SK-N-SH treated with all-trans-retinoic acid at 6 μM for 48 hours (cell line): ENCODE measurements at regions not wholly inside any gene's neighbourhood (a gene's known extent, or its start where the extent isn't known, plus 50 kb on each side); places are given as distances from the start of the nearest gene placed in this dataset.

ENCODE experiments used
- RARB ChIP-seq: fragments of 250-450 bp; sonication (Bioruptor Pico); IDR thresholded peaks from 2 replicates; pipeline ENCODE4 v1.8.0; 2021; ENCODE audit warnings: mild to moderate bottlenecking, moderate library complexity
- ZC3H10 ChIP-seq: fragments of 250-450 bp; sonication (Bioruptor Pico); IDR thresholded peaks from 2 replicates; pipeline ENCODE4 v1.5.1; 2021; ENCODE audit warnings: mild to moderate bottlenecking, moderate library complexity

- no peak for TF ChIP-seq ZC3H10 (CRISPR knock-in tag)
- TF ChIP-seq RARB: no peak
Measured at GRCh38 chr11:86156397-86156955, 87.6 kb upstream of the PICALM start.
